Ascending aorta (tissue), 2 donors: ENCODE measurements at regions not wholly inside any gene's neighbourhood (a gene's known extent, or its start where the extent isn't known, plus 50 kb on each side); places are given as distances from the start of the nearest gene placed in this dataset.

ENCODE experiments used
- DNase-seq, 2 donors: peaks; one replicate each; pipeline ENCODE4 v3.0.0-alpha.2; 2019; ENCODE audit warnings: low spot score in 2 of 2
- H3K27ac ChIP-seq, 2 donors: fragments of 200-600 bp; sonication (generic); one replicate each; pipeline ENCODE4 v1.5.1; 2016 to 2017; ENCODE audit warnings: mild to moderate bottlenecking in 1 of 2
- H3K27me3 ChIP-seq: fragments of 200-600 bp; sonication (generic); one replicate; pipeline ENCODE4 v1.5.1; 2017
- H3K36me3 ChIP-seq, 2 donors: fragments of 200-600 bp; sonication (generic); one replicate each; pipeline ENCODE4 v1.5.1; 2016
- H3K4me1 ChIP-seq, 2 donors: fragments of 200-600 bp; sonication (generic); one replicate each; pipeline ENCODE4 v1.5.1; 2016 to 2017; ENCODE audit warnings: mild to moderate bottlenecking in 1 of 2
- H3K4me3 ChIP-seq, 2 donors: fragments of 200-600 bp; sonication (generic); one replicate each; pipeline ENCODE4 v1.5.1; 2016 to 2017; ENCODE audit warnings: mild to moderate bottlenecking in 1 of 2
- H3K9me3 ChIP-seq, 2 donors: fragments of 200-600 bp; sonication (generic); one replicate each; pipeline ENCODE4 v1.5.1; 2016
- intact Hi-C: fragments of 100-400 bp; cut with DNase I; formaldehyde crosslinking; loops from one replicate; pipeline ENCODE4 v1.15.1; 2023
- TF ChIP-seq, protein P1 (sequence below), 3 experiments: fragments of 200-600 bp in 2 of 3; fragments of 450-650 bp in 1 of 3; sonication (generic) in 2 of 3; IDR thresholded peaks; one replicate each; pipeline ENCODE4 v1.5.1; 2016 to 2019; ENCODE audit warnings: antibody characterized with exemption in 3 of 3, mild to moderate bottlenecking in 1 of 3, moderate library complexity in 1 of 3

DNA sequence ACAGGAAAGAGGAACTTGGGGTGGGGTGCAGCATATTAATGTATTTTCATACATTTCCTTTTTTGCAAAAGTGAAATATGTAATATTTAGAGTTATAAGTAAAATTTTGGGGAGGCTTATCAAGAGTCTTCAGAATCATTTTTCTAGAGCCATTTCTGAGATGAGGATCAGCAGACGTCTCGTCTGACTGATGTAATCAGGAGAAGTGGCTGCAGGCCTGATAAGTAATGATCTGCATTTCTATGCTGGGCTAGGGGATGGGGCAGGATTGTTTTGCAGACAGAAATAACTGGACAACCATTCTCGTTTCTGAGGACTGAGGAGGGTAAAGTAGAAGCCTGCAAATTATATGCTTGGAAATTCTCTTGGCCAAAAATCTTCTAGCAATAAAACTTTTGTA lies 89.2 kb upstream of the ARGLU1 start:
- no peak for DNase-seq
- Histone ChIP-seq H3K4me1 (no peaks in the 10 kb centered on the region), H3K27ac (no peak overlapping the region), H3K27me3 (no peaks in the 10 kb centered on the region), H3K9me3 (no peaks in the 10 kb centered on the region), H3K36me3 (no peaks in the 10 kb centered on the region), H3K4me3 (no peak overlapping the region)
- intact Hi-C loops = no loop called here
- TF ChIP-seq, protein P1, sequence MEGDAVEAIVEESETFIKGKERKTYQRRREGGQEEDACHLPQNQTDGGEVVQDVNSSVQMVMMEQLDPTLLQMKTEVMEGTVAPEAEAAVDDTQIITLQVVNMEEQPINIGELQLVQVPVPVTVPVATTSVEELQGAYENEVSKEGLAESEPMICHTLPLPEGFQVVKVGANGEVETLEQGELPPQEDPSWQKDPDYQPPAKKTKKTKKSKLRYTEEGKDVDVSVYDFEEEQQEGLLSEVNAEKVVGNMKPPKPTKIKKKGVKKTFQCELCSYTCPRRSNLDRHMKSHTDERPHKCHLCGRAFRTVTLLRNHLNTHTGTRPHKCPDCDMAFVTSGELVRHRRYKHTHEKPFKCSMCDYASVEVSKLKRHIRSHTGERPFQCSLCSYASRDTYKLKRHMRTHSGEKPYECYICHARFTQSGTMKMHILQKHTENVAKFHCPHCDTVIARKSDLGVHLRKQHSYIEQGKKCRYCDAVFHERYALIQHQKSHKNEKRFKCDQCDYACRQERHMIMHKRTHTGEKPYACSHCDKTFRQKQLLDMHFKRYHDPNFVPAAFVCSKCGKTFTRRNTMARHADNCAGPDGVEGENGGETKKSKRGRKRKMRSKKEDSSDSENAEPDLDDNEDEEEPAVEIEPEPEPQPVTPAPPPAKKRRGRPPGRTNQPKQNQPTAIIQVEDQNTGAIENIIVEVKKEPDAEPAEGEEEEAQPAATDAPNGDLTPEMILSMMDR (IDR thresholded peaks at IDR 0.05) = no peak

DNA sequence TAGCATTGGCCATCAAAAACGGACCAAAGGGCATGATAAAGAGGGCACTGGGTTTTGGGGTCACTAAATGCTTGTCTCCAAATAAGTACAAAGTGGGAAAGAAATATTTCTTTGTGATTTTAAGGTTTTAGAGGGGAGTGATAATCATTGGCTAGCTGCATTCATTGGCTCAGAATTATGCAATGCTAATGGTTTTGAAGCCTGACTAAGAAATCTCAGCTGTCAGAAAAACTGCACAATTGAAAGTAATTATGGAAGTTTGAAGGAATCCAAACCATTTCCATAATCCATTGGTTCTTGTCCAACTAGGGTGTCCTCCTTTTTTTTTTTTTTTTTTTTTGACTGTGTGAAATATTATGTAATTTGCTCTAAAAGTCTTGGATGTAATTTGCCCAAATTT lies 88.2 kb upstream of the ARGLU1 start:
- no peak overlapping the region for H3K27ac ChIP-seq
- TF ChIP-seq, protein P1 (IDR thresholded peaks at IDR 0.05) = no peak
- no peaks in the 10 kb centered on the region for H3K9me3 ChIP-seq
- H3K4me3 ChIP-seq = no peak overlapping the region
- H3K4me1 ChIP-seq = no peaks in the 10 kb centered on the region
- H3K36me3 ChIP-seq = no peaks in the 10 kb centered on the region
- no peaks in the 10 kb centered on the region for H3K27me3 ChIP-seq
- no peak for DNase-seq
- intact Hi-C loops = no loop called here

DNA sequence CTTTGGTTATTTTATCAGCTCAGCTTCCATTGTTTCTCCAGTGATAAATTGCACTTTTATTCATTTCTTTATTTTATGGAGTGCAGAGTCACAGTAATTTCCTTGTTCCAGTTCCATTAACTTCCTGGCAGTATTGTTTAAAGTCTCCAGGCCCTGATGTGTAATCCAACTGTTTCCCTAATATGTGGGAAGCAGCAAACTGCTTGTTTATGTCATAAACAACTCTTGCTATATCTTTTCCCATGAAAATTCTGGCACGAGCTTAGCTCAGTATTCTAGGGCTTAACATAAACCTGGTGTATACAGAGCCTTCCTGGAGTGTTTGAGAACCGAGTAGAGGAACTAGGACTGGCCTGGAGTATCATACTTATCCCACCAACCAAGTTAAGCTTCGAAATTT lies 83.5 kb upstream of the ARGLU1 start:
- Histone ChIP-seq H3K4me3 (no peak overlapping the region), H3K36me3 (no peaks in the 10 kb centered on the region), H3K9me3 (no peaks in the 10 kb centered on the region), H3K27me3 (no peaks in the 10 kb centered on the region), H3K27ac (no peak overlapping the region), H3K4me1 (no peaks in the 10 kb centered on the region)
- TF ChIP-seq, protein P1 (IDR thresholded peaks at IDR 0.05) = no peak
- intact Hi-C loops = no loop called here
- DNase-seq = no peak

DNA sequence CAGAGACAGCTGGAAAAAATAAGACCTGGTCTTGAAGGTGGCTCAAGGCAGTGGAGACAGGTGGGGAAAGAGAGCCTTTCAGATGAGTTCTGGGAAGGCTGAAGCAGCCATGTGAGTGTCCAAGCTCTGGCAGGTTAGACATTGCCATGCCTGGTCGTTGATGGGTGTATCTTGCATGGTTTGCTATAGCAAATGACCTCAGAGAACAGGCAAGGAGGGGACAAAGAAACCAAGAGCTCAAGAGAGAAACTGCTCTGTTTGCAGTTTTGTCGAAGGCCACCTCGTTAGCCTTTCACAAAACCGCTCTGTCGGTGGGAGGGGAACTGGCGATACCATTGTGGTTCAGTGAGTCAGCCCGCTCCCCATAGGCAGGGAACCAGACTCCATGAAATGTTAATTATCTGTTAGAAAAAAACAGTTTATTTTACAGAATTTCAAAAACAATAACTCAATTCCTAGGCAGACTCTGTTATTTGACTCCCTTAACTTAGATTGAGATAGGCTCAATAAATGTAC lies 82.8 kb upstream of the ARGLU1 start:
- H3K4me1 ChIP-seq = no peaks in the 10 kb centered on the region
- H3K27me3 ChIP-seq = no peaks in the 10 kb centered on the region
- H3K27ac ChIP-seq = no peak overlapping the region
- intact Hi-C loops = no loop called here
- no peaks in the 10 kb centered on the region for H3K9me3 ChIP-seq
- DNase-seq = no peak
- TF ChIP-seq, protein P1 (IDR thresholded peaks at IDR 0.05) = no peak
- no peak overlapping the region for H3K4me3 ChIP-seq
- no peaks in the 10 kb centered on the region for H3K36me3 ChIP-seq

DNA sequence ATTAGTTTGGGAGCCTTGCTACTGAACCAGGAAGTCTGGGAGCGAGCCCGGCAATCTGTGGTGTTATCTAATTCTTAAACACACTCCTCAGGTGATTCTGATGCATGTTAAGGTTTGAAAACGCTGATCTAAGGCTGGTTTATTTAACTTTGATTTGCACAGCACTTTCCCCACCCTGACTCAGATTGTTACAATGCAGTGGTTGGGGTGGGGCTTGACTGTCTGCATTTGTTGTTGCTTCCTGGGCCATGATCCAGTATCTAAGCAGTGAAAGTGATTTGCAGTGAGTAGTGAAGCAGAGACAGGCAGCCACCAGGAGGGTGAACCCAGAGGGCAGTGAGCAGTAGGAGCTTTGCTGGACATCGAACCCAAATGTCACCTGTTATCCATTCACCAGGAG lies 81.6 kb upstream of the ARGLU1 start:
- DNase-seq = no peak
- Histone ChIP-seq H3K9me3 (no peaks in the 10 kb centered on the region), H3K36me3 (no peaks in the 10 kb centered on the region), H3K4me3 (no peak overlapping the region), H3K4me1 (no peaks in the 10 kb centered on the region), H3K27ac (no peak overlapping the region), H3K27me3 (no peaks in the 10 kb centered on the region)
- intact Hi-C loops = no loop called here
- TF ChIP-seq, protein P1 (IDR thresholded peaks at IDR 0.05) = no peak

DNA sequence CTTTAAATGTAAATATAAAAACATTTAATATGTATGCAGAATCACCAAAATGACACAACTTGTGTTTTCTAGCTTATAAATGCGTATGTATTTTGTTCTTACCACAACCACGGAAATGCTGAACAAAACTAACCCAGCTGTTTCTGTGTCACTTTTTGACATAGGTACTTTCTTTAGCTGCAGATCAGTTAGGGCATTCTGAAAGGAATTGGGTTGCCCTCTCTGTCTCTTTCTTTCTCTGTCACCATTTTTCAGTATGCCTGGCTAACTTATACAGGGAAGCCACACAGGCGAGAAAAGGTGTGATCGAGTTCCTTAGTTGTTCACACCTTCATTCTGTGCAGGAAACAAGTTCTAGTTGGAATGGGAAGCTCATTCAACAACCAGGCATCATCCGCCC lies 72.6 kb upstream of the ARGLU1 start:
- Histone ChIP-seq H3K27me3 (no peaks in the 10 kb centered on the region), H3K9me3 (no peaks in the 10 kb centered on the region), H3K4me3 (no peak overlapping the region), H3K4me1 (no peaks in the 10 kb centered on the region), H3K27ac (no peak overlapping the region), H3K36me3 (no peaks in the 10 kb centered on the region)
- no peak for DNase-seq
- TF ChIP-seq, protein P1 (IDR thresholded peaks at IDR 0.05) = no peak
- intact Hi-C loops = no loop called here
